Activated naive CD4-positive, alpha-beta T cell treated with anti-CD3 and anti-CD28 coated beads, Interleukin-2, amount 50 U/mL, for 24 hours (primary cell): ENCODE measurements at regions not wholly inside any gene's neighbourhood (a gene's known extent, or its start where the extent isn't known, plus 50 kb on each side); places are given as distances from the start of the nearest gene placed in this dataset.

Experiments
- H3K27ac Mint-ChIP-seq: one replicate; pipeline ENCODE4 v1.8.0; 2021; ENCODE audit warnings: mild to moderate bottlenecking, mixed read lengths
- H3K27me3 Mint-ChIP-seq: one replicate; pipeline ENCODE4 v1.8.0; 2021; ENCODE audit warnings: mixed read lengths
- H3K36me3 Mint-ChIP-seq: one replicate; pipeline ENCODE4 v1.8.0; 2021; ENCODE audit warnings: mixed read lengths
- H3K4me1 Mint-ChIP-seq: one replicate; pipeline ENCODE4 v1.8.0; 2021; ENCODE audit warnings: mixed read lengths
- H3K4me3 Mint-ChIP-seq: one replicate; pipeline ENCODE4 v1.8.0; 2021; ENCODE audit warnings: mild to moderate bottlenecking, mixed read lengths
- H3K9me3 Mint-ChIP-seq: one replicate; pipeline ENCODE4 v1.8.0; 2021; ENCODE audit warnings: mixed read lengths

DNA sequence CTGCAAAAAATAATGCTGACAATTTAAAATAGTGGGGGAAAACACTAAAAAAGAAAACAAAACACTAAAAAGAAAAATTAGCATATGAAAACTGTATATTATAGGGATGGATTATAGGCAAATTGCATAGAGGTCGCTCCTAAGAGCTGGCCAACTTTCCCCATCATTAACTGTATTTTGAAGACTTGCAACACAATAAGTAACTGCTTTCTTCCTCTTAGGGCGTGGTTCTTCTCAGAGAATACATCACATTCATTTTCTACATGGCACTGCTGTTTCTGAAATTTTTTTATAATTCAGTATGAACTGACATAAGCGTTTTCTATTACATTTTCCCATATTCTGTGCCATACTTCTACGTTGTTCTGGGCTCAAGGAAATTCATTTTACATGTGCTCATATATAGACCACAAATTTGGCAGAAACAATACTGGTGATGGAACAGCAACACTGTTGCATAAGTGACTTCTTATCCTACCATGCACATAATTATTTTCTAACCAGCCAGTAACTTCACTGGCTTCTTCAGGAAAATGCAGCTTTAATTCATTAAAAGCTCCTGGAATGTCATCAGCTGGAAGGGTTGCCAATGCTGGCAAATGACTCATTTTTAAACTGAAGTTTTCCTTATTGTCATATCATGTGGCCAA is 171.2 kb upstream of the DMAC1 start:
- H3K27ac Mint-ChIP-seq, result no peak overlapping the region
- H3K27me3 Mint-ChIP-seq, result no peaks in the 10 kb centered on the region

DNA sequence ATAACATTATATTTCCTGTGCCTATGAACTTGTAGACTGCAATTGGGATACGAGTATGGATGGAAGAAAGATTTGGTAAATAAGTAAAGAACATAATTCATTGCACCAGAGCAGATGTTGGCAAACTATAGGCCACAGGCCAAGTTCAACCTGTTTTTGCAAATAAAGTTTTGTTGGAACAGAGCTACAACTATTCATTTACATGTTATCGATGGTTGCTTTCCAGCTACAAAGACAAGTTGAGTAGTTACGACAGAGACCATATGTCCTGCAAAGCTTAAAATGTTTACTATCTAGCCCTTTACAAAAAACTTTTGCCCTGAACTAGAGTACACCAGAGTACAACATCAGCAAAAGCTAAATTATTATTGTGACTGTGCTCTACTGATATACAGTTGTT is 169.1 kb upstream of the DMAC1 start:
- Mint-ChIP-seq H3K27me3 (no peaks in the 10 kb centered on the region), H3K9me3 (no peaks in the 10 kb centered on the region), H3K4me1 (peaks cover 22% of the 10 kb centered on the region), H3K36me3 (no peaks in the 10 kb centered on the region), H3K4me3 (no peak overlapping the region), H3K27ac (no peak overlapping the region)

More for the DNA sequence above, 171.2 kb upstream of the DMAC1 start:
- Mint-ChIP-seq H3K4me1 (peaks cover 42% of the 10 kb centered on the region), H3K36me3 (no peaks in the 10 kb centered on the region), H3K9me3 (no peaks in the 10 kb centered on the region), H3K4me3 (no peak overlapping the region)

DNA sequence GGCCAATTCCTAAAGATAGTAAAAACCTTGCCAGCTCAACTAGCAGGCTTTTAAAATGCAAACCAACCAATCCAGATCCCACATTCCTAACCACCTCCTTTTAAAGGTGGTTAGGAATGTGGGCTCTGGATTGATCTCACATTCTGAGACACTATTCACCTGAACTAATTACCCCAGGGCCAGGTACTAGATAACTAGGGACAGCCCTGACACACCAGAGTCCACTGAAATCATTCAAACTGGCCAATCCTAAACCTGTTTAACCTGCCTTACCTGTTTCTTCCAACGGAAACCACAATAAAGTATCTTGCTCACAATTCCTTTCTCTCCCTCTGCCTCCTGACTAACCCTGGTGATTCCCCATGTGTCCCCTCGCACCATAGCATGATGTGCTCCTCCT is 168.3 kb upstream of the DMAC1 start:
- no peak overlapping the region for H3K27ac Mint-ChIP-seq

DNA sequence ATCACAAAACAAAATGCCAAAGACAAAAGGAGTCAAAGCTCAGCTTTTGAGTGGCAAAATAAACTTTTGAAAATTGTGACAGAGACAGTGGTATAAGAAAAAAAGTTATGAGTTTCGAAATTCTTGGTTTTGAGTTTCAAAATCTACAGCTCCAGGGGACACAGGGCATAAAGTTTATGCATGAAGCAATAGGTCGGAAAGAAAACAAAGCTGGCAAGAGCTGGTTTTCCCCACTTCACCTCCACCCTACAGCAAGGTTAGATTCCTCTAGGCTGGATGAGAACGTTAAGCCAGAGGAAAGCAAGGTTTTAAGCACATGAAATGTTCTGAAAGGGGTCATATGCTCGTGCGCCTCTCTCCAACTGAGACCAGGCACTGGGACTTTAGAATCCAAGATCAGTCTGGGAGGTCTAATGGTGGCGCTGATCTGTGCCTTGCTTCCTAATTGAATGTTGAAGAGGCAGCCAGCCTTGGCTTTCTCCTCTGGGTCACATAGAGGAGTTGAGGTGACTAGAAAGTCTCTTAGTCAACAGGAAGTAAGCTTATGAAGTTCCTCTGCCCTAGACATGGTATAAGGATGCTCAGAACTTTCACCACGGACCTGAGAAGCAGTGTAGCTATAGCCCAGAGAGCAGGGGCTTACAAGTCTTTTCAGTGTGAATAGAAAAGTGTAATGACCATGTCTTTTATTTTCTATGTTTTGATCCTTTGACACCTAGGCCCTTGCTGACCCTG is 167.7 kb upstream of the DMAC1 start:
- peaks cover 17% of the 10 kb centered on the region for H3K4me1 Mint-ChIP-seq
- H3K27me3 Mint-ChIP-seq, result no peaks in the 10 kb centered on the region
- no peak overlapping the region for H3K27ac Mint-ChIP-seq
- H3K36me3 Mint-ChIP-seq, result no peaks in the 10 kb centered on the region
- no peaks in the 10 kb centered on the region for H3K9me3 Mint-ChIP-seq
- no peak overlapping the region for H3K4me3 Mint-ChIP-seq

More for the DNA sequence above, 168.3 kb upstream of the DMAC1 start:
- Mint-ChIP-seq H3K4me1 (peaks cover 19% of the 10 kb centered on the region), H3K27me3 (no peaks in the 10 kb centered on the region), H3K36me3 (no peaks in the 10 kb centered on the region), H3K9me3 (no peaks in the 10 kb centered on the region), H3K4me3 (no peak overlapping the region)

DNA sequence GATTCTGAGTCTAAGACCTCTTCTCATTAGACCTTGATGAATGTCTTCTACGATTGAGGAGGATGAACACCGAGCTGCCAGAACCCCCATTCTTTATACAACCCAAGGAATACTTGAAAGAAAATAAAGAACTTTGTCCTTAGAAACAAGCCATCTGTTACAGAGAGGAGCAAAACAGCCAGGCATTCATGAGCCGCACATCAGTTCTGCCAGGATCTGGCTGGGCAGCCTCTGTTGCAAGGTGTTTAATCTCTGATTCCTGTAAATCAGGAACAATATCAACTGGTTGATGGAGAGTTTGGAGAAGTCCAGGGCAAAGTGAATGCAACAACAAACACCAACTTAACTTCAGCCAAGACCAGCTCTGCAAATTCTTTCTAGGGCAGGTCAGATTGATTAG is 165.5 kb upstream of the DMAC1 start:
- no peaks in the 10 kb centered on the region for H3K9me3 Mint-ChIP-seq
- H3K27ac Mint-ChIP-seq, result no peak overlapping the region
- H3K36me3 Mint-ChIP-seq, result no peaks in the 10 kb centered on the region
- H3K27me3 Mint-ChIP-seq, result no peaks in the 10 kb centered on the region
- H3K4me3 Mint-ChIP-seq, result no peak overlapping the region
- peaks cover 19% of the 10 kb centered on the region for H3K4me1 Mint-ChIP-seq

DNA sequence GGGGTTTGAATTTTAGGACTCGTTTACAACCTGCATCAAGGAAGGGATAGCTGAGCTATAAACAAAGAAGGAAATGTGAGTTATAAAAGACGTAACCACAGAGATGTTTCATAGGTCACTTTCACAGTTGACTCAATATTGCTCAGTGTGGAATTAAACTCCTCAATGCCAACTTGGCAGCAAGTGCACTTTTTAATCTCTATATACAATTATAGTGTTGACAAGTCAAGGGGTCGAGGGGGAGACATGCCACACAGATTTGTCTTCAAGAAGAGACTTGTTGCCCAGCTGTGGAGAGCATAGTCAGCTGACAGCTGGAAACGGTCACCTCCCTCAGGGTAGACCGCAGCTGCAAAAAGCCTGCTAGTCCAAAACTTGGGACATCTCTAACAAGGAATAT is 163.4 kb upstream of the DMAC1 start:
- no peaks in the 10 kb centered on the region for H3K36me3 Mint-ChIP-seq
- H3K27me3 Mint-ChIP-seq, result no peaks in the 10 kb centered on the region
- peaks cover 28% of the 10 kb centered on the region for H3K4me1 Mint-ChIP-seq
- H3K9me3 Mint-ChIP-seq, result no peaks in the 10 kb centered on the region
- H3K4me3 Mint-ChIP-seq, result no peak overlapping the region
- H3K27ac Mint-ChIP-seq, result no peak overlapping the region

DNA sequence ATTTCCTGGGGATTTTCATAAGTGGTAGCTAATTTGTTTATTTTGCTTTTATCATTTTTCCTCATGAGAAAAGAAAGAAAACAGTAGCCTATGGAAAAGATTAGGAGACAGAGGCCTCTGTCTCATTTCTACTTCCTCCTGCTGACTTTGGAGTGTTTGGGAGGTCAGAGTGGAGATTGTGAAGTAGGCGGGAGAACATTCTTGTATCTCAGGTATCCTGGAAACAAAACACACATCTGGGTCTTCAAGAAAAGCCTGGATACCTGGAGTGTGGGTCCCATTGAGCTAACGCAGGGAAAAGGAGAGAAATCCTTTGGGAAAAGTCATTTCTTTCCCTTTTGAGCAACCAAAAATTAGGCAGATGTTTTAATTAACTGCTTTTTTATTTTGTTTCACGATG is 161.5 kb upstream of the DMAC1 start:
- H3K27me3 Mint-ChIP-seq, result no peaks in the 10 kb centered on the region
- H3K4me3 Mint-ChIP-seq, result no peak overlapping the region
- no peaks in the 10 kb centered on the region for H3K9me3 Mint-ChIP-seq
- peaks cover 2% of the 10 kb centered on the region for H3K36me3 Mint-ChIP-seq
- H3K27ac Mint-ChIP-seq, result no peak overlapping the region
- H3K4me1 Mint-ChIP-seq, result peaks cover 13% of the 10 kb centered on the region

DNA sequence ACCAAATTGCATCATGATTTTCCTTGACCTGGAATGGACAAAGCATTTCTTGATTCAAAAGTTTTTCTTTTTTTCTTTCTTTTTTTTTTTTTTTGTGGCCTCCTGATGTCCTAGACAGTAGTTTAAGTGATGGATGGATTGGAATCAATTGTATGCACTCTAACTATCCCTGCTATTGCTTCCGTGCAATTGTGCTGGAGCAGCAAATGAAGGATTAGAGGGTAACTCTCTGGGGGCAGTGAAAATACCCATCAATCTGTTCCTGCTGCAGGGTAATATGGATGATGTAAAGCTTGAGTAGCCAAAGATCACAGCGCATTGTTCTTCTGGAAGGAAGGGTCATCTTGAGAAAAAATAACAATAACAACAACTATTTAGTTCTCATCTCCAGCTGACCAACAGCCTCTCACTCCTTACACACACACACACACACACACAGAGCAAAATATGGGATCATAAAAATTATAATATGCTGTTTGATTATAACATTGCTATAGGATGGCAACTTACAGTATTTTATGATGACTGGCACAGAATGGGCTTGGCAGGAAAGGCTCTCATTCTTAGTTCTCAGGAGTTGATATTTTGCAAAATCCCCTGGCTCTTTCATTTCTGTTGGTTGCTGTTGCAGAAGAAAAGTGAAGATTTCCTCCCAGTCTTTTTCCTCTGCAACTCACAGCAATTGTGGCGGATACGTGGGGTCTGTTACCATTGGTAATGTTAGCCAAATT is 160.9 kb upstream of the DMAC1 start:
- no peak overlapping the region for H3K4me3 Mint-ChIP-seq
- no peaks in the 10 kb centered on the region for H3K9me3 Mint-ChIP-seq
- H3K36me3 Mint-ChIP-seq, result peaks cover 2% of the 10 kb centered on the region
- no peaks in the 10 kb centered on the region for H3K27me3 Mint-ChIP-seq
- H3K4me1 Mint-ChIP-seq, result peaks cover 13% of the 10 kb centered on the region
- H3K27ac Mint-ChIP-seq, result no peak overlapping the region

DNA sequence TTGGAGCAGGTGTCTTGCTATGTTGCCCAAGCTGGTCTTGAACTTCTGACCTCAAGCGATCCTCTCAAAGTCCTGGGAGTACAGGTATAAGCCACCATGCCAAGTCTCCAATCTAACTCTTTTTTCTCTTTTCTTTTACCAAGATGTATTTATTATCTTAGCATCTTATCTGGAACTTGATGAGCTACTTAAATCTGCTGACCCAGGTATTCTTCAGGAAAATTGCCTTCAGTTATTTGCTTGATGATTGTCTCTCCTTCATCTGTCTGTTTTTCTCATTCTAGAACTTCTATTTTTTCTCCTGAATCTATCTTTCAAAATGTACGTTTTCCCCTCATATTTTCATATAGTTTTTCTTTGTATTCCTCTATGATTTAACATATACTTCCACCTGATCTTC is 158.2 kb upstream of the DMAC1 start:
- H3K27me3 Mint-ChIP-seq, result no peaks in the 10 kb centered on the region
- peaks cover 13% of the 10 kb centered on the region for H3K4me1 Mint-ChIP-seq
- H3K36me3 Mint-ChIP-seq, result peaks cover 2% of the 10 kb centered on the region
- no peak overlapping the region for H3K27ac Mint-ChIP-seq
- H3K4me3 Mint-ChIP-seq, result no peak overlapping the region
- no peaks in the 10 kb centered on the region for H3K9me3 Mint-ChIP-seq

DNA sequence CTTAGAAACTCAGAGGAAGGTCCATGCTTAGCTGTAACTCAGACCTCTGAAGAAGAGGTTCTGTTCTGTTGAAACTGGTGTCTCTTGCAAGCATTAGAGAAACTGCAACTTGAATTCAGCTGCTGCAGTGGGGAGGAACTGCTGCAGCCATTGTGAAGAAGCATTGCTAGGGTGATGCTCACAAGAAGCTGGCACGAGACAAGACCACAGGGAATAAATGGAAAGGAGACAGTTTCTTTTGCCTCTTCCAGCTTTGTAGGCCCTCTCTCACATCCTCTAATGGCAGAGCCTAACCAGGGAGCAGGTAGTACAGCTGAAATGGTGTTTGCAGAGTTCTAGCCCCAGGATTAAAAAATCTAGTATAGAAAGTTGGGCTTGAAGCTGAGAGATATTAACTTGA is 148.0 kb upstream of the DMAC1 start:
- H3K4me3 Mint-ChIP-seq, result no peak overlapping the region
- no peaks in the 10 kb centered on the region for H3K27me3 Mint-ChIP-seq
- peaks cover 7% of the 10 kb centered on the region for H3K4me1 Mint-ChIP-seq
- no peaks in the 10 kb centered on the region for H3K9me3 Mint-ChIP-seq
- no peaks in the 10 kb centered on the region for H3K36me3 Mint-ChIP-seq
- H3K27ac Mint-ChIP-seq, result no peak overlapping the region

DNA sequence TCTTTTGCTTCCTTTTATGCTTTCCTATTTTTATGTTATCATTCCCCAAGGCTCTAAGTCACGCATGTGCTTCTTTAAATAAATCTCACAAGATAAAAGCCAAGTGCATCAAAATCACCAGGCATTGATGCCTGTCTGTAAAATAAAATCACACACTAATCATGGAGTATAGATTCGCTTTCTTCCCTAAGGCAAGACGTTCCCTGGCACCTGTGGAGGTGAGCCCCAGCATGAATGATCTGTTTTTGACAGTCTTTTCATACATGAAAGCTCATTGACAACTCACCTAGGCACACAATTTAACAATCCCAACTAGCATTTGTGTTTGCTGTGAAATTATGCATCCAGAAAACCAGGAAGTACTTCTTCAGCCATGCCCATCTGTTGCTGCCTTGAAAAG is 146.9 kb upstream of the DMAC1 start:
- Mint-ChIP-seq H3K4me1 (peaks cover 7% of the 10 kb centered on the region), H3K27me3 (no peaks in the 10 kb centered on the region), H3K27ac (no peak overlapping the region), H3K36me3 (no peaks in the 10 kb centered on the region), H3K9me3 (no peaks in the 10 kb centered on the region), H3K4me3 (no peak overlapping the region)

DNA sequence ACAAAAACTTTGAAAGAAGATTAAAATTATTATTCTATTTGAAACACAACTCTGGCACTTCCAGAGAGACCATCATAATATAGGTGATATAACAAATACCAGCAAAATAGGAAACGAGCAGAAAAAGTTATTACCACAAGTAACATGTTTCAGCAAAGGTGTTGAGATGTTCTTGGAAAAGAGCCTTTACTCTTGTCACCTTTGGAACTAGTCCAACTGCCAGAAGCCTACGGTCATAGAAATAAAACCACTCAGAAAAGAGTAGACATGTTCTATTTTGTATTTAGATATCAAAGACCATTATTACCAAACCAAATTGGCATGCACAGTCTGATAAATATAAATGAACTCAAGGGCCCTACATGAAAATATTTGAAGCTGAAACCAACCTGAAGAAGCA is 145.0 kb upstream of the DMAC1 start:
- H3K4me3 Mint-ChIP-seq, result no peak overlapping the region
- no peaks in the 10 kb centered on the region for H3K27me3 Mint-ChIP-seq
- peaks cover 2% of the 10 kb centered on the region for H3K36me3 Mint-ChIP-seq
- H3K27ac Mint-ChIP-seq, result no peak overlapping the region
- H3K9me3 Mint-ChIP-seq, result peaks cover 8% of the 10 kb centered on the region
- H3K4me1 Mint-ChIP-seq, result peaks cover 7% of the 10 kb centered on the region

DNA sequence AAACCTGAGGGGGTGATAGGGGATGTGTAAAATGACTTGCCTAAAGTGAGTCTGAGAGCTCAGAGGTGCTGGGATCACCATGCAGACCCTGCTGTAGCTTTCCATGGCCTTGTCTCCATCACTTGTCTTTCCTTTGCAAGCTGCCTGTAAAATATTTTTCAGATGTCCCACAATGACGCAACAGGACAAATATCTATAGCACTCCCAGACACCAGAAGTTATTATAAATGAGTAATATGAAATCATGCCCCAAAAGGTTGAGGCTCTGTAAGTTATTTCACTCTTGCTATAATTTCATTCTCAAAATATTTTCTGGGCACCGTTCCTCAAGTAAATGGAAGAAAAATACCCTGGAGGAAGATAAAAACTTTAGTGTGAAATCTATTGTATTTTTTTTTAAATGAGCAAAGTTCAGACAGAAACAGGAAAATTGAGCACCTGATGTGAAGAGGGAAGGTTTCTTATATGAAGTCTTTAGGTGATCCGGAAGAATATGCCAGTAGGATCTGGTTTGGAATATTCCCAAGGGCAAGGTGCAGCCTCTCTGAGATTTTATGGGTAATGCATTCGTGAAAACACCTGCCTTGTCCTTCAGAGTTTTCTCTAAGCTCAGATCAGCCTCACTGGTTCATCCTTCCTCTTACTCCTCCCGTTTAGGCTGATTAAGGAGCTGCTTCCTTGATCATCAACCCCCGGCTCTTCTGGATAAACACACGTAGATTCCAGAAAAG is 138.3 kb upstream of the DMAC1 start:
- H3K27ac Mint-ChIP-seq, result no peak overlapping the region
- H3K9me3 Mint-ChIP-seq, result peaks cover 10% of the 10 kb centered on the region
- peaks cover 30% of the 10 kb centered on the region for H3K4me1 Mint-ChIP-seq
- no peak overlapping the region for H3K4me3 Mint-ChIP-seq
- peaks cover 2% of the 10 kb centered on the region for H3K36me3 Mint-ChIP-seq
- no peaks in the 10 kb centered on the region for H3K27me3 Mint-ChIP-seq

DNA sequence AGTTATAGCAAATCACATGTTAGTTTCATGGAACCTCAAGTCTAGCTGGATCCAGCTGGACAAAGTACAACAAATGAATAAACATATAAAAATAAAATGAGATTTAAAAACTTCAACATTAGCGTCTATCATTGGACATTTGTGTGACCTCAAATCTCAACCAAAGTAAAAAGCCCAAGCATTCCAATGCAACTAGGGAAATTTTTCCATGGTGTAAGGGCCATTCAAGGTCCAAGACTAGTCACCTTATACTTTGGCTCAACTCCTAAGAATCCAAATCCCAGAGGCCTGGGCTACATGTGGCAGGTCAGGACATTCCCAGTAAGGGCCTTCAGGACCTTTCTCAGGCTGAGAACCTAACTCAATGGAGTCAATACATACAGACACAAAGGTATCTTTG is 137.4 kb upstream of the DMAC1 start:
- H3K9me3 Mint-ChIP-seq, result peaks cover 10% of the 10 kb centered on the region
- H3K27ac Mint-ChIP-seq, result no peak overlapping the region
- H3K36me3 Mint-ChIP-seq, result peaks cover 2% of the 10 kb centered on the region
- H3K4me3 Mint-ChIP-seq, result no peak overlapping the region
- H3K27me3 Mint-ChIP-seq, result no peaks in the 10 kb centered on the region
- H3K4me1 Mint-ChIP-seq, result peaks cover 30% of the 10 kb centered on the region

DNA sequence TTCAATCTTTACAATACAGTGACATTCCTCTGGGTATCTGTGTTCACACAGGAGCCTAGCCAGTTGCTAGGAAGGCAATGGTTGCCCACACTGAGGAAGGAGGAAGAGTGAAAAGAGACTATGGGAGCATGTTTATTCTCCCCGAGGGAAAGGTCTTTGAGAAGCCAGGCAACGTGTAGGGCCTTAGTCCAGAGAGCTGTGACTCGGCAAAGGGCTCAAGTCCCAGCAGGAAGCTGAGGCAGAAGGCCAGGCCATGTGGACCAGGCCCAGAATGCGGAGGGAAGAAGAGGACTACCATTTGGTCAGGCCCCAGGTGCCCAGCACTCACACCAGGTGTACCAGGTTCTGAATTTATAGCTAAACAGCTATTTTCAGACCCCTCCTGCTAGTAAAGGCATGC is 136.6 kb upstream of the DMAC1 start:
- Mint-ChIP-seq H3K4me3 (peak overlapping the region; percentile 70), H3K36me3 (peaks cover 2% of the 10 kb centered on the region), H3K27me3 (no peaks in the 10 kb centered on the region), H3K9me3 (peaks cover 10% of the 10 kb centered on the region), H3K27ac (peak overlapping the region; percentile 98), H3K4me1 (peaks cover 30% of the 10 kb centered on the region)
